ENCODE measurements at regions not wholly inside any gene's neighbourhood (a gene's known extent, or its start where the extent isn't known, plus 50 kb on each side); places are given as distances from the start of the nearest gene placed in this dataset.
A peak's percentile ranks its signal among the peaks of the same experiment; 100 is the strongest.

DNA sequence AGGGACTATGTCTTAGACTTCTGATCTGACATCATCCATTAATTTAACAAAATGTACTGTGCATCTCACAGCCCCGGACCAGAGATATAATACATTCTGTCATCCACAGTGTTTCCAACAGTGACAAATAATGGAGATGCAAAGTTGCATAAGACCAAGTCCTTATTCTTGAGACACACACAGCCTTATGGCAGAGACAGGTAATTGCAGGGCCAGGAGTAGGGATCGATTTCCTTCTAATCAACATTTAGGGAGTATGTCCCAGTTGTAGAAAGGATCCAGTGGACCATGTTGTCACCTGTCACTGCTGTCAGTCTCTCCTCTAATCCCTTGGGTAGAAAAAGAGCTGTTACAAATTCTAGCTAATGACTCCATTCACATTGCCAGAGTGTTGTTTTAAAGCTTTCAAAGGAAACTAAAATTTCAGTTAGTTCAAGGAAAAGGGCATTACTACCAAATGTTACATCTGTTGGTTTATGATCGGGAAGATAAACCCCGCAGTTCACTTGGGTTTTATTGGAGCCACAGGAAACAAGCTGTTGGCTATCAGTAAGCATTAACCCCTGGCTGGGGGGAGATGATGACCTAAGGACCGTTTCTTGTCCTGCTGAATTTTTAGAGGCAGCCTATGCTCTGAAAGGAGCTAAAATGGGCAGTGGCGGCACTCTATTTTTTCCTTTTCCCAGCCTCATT is 111.4 kb upstream of the ATXN1 start:
- TF ChIP-seq, protein P1, sequence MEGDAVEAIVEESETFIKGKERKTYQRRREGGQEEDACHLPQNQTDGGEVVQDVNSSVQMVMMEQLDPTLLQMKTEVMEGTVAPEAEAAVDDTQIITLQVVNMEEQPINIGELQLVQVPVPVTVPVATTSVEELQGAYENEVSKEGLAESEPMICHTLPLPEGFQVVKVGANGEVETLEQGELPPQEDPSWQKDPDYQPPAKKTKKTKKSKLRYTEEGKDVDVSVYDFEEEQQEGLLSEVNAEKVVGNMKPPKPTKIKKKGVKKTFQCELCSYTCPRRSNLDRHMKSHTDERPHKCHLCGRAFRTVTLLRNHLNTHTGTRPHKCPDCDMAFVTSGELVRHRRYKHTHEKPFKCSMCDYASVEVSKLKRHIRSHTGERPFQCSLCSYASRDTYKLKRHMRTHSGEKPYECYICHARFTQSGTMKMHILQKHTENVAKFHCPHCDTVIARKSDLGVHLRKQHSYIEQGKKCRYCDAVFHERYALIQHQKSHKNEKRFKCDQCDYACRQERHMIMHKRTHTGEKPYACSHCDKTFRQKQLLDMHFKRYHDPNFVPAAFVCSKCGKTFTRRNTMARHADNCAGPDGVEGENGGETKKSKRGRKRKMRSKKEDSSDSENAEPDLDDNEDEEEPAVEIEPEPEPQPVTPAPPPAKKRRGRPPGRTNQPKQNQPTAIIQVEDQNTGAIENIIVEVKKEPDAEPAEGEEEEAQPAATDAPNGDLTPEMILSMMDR (optimal IDR thresholded peaks at IDR 0.05 in 1 of 3, IDR thresholded peaks at IDR 0.05 in 1 of 3, conservative IDR thresholded peaks at IDR 0.05 in 1 of 3; ENCODE audit: extremely low read depth in 1 of 3, insufficient read depth in 2 of 3, low read length in 3 of 3) = peak; percentile 22 to 52 (median 29)
- no peak for TF ChIP-seq EZH2 (IDR thresholded peaks at IDR 0.05; ENCODE audit: low read length)
